Smooth muscle cell (in vitro differentiated cells): ENCODE measurements at regions not wholly inside any gene's neighbourhood (a gene's known extent, or its start where the extent isn't known, plus 50 kb on each side); places are given as distances from the start of the nearest gene placed in this dataset.

Source experiments
- DNase-seq: peaks from one replicate; lab custom pipeline; 2025; ENCODE audit not compliant: unreplicated experiment; lab: John Stamatoyannopoulos, UW
- H2AFZ ChIP-seq: fragments of 200-600 bp; sonication (generic); 2 replicates; pipeline ENCODE4 v1.6.0; 2016; ENCODE audit warnings: antibody characterized with exemption, low read depth, mild to moderate bottlenecking
- H3F3A ChIP-seq: fragments of 200-600 bp; sonication (generic); 2 replicates; pipeline ENCODE4 v1.6.0; 2017; ENCODE audit warnings: antibody characterized with exemption, low read depth
- H3K27ac ChIP-seq: fragments of 200-600 bp; sonication (generic); 2 replicates; pipeline ENCODE4 v1.5.1; 2016; ENCODE audit warnings: low read depth, mild to moderate bottlenecking
- H3K27me3 ChIP-seq: fragments of 200-600 bp; sonication (generic); 2 replicates; pipeline ENCODE4 v1.6.1; 2016; ENCODE audit warnings: low read depth, mild to moderate bottlenecking
- H3K36me3 ChIP-seq: fragments of 200-600 bp; sonication (generic); 2 replicates; pipeline ENCODE4 v1.5.1; 2016; ENCODE audit warnings: low read depth
- H3K4me1 ChIP-seq: fragments of 200-600 bp; sonication (generic); 2 replicates; pipeline ENCODE4 v1.5.1; 2016; ENCODE audit warnings: low read depth
- H3K4me2 ChIP-seq: fragments of 200-600 bp; sonication (generic); 2 replicates; pipeline ENCODE4 v1.6.0; 2016; ENCODE audit warnings: mild to moderate bottlenecking
- H3K4me3 ChIP-seq: fragments of 200-600 bp; sonication (generic); 2 replicates; pipeline ENCODE4 v1.5.1; 2016; ENCODE audit warnings: mild to moderate bottlenecking
- H3K79me2 ChIP-seq: fragments of 200-600 bp; sonication (generic); 2 replicates; pipeline ENCODE4 v1.6.0; 2016; ENCODE audit warnings: low read depth, mild to moderate bottlenecking
- H3K9ac ChIP-seq: fragments of 200-600 bp; sonication (generic); 2 replicates; pipeline ENCODE4 v1.6.0; 2016; ENCODE audit warnings: low read depth
- H3K9me3 ChIP-seq: fragments of 200-600 bp; sonication (generic); replicated peaks from 2 replicates; pipeline ENCODE4 v1.5.1; 2016; ENCODE audit warnings: low read depth
- H4K20me1 ChIP-seq: fragments of 200-600 bp; sonication (generic); 2 replicates; pipeline ENCODE4 v1.6.0; 2016; ENCODE audit warnings: low read depth
- WGBS: methylation state at CpG from one replicate; pipeline ENCODE4 v1.1.7; 2016; ENCODE audit warnings: low lambda C conversion rate; 5-methylcytosine and 5-hydroxymethylcytosine counted together
- TF ChIP-seq, protein P1 (sequence below): fragments of 200-600 bp; sonication (generic); IDR thresholded peaks from 2 replicates; pipeline ENCODE4 v1.5.1; 2017; ENCODE audit warnings: borderline replicate concordance, mild to moderate bottlenecking, antibody characterized with exemption; ENCODE audit not compliant: insufficient read depth, poor library complexity, severe bottlenecking

- Histone ChIP-seq H3K79me2 (no peaks in the 10 kb centered on the region), H3F3A (no peaks in the 10 kb centered on the region), H4K20me1 (no peaks in the 10 kb centered on the region), H3K4me3 (no peak overlapping the region), H3K36me3 (no peaks in the 10 kb centered on the region), H2AFZ (no peak overlapping the region), H3K27me3 (peaks cover 7% of the 10 kb centered on the region), H3K4me1 (no peaks in the 10 kb centered on the region), H3K9ac (no peak overlapping the region), H3K27ac (no peak overlapping the region), H3K4me2 (no peak overlapping the region), H3K9me3 (no peaks in the 10 kb centered on the region)
- TF ChIP-seq, protein P1, sequence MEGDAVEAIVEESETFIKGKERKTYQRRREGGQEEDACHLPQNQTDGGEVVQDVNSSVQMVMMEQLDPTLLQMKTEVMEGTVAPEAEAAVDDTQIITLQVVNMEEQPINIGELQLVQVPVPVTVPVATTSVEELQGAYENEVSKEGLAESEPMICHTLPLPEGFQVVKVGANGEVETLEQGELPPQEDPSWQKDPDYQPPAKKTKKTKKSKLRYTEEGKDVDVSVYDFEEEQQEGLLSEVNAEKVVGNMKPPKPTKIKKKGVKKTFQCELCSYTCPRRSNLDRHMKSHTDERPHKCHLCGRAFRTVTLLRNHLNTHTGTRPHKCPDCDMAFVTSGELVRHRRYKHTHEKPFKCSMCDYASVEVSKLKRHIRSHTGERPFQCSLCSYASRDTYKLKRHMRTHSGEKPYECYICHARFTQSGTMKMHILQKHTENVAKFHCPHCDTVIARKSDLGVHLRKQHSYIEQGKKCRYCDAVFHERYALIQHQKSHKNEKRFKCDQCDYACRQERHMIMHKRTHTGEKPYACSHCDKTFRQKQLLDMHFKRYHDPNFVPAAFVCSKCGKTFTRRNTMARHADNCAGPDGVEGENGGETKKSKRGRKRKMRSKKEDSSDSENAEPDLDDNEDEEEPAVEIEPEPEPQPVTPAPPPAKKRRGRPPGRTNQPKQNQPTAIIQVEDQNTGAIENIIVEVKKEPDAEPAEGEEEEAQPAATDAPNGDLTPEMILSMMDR = no peak
- 88% methylated on average over 9 of the region's 9 CpGs for WGBS
- no peak for DNase-seq
Measured at GRCh38 chr6:159535656-159536350, 157.2 kb downstream of the SOD2 start.

DNA sequence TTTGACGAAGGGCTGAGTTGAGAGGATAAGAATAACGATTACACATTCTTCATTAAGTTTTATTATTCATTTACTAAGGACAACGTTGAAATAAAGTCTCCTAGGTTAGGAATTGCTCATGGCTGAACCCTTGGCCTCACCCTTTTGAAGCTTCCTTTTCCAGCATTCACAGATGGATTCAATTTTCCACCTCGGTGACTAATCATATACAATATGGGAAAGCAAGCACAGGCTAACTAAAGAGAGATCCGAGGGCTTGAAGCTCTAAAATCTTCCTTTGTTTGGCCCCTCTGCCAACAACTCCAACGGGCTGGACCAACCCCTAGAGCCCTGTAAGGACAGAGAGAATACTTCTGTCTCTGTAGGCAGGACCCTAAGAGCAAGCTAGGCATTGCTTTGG, 159.5 kb downstream of the SOD2 start:
- Histone ChIP-seq H3K36me3 (no peaks in the 10 kb centered on the region), H4K20me1 (no peaks in the 10 kb centered on the region), H3K9me3 (no peaks in the 10 kb centered on the region), H3K27ac (no peak overlapping the region), H3F3A (no peaks in the 10 kb centered on the region), H3K4me1 (no peaks in the 10 kb centered on the region), H3K4me3 (no peak overlapping the region), H3K79me2 (no peaks in the 10 kb centered on the region), H3K27me3 (peaks cover 7% of the 10 kb centered on the region), H2AFZ (no peak overlapping the region), H3K4me2 (no peak overlapping the region), H3K9ac (no peak overlapping the region)
- TF ChIP-seq, protein P1 = no peak
- DNase-seq = no peak
- WGBS = 64% methylated on average over 6 of the region's 6 CpGs

DNA sequence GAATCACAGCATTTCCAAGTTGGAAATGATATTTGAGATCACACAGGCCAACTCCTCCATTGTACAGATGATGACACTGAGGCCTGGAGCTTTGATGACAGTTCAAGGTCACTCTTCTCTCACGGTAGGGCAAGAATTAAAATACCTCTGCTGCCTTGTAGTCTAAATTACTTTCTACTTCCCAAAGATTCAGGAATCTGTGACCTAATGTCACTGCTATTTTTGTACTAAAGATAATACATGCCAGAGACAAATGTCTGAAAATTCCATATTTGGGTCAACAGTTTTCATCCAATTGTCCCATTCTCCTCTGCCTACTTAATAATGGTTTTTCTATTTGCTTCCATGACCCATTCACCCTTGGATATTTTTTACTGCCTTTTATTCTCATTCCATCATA, 160.0 kb downstream of the SOD2 start:
- TF ChIP-seq, protein P1 = no peak
- WGBS = 32% methylated on average over 1 of the region's 1 CpG
- Histone ChIP-seq H3K27ac (no peak overlapping the region), H3K36me3 (no peaks in the 10 kb centered on the region), H3K4me3 (no peak overlapping the region), H4K20me1 (no peaks in the 10 kb centered on the region), H3K9me3 (no peaks in the 10 kb centered on the region), H3K4me2 (no peak overlapping the region), H3F3A (no peaks in the 10 kb centered on the region), H3K79me2 (no peaks in the 10 kb centered on the region), H3K9ac (no peak overlapping the region), H2AFZ (no peak overlapping the region), H3K27me3 (peaks cover 7% of the 10 kb centered on the region), H3K4me1 (no peaks in the 10 kb centered on the region)
- DNase-seq = no peak

- Histone ChIP-seq H3K9ac (no peak overlapping the region), H3K27me3 (peaks cover 7% of the 10 kb centered on the region), H3K4me2 (no peak overlapping the region), H3K27ac (no peak overlapping the region), H3K36me3 (no peaks in the 10 kb centered on the region), H3K4me1 (no peaks in the 10 kb centered on the region), H3K4me3 (no peak overlapping the region), H4K20me1 (no peaks in the 10 kb centered on the region), H2AFZ (no peak overlapping the region), H3F3A (no peaks in the 10 kb centered on the region), H3K9me3 (no peaks in the 10 kb centered on the region), H3K79me2 (no peaks in the 10 kb centered on the region)
- TF ChIP-seq, protein P1 = no peak
- DNase-seq = no peak
- WGBS = 90% methylated on average over 6 of the region's 6 CpGs
Measured at GRCh38 chr6:159532155-159532554, 160.9 kb downstream of the SOD2 start.
